ENCODE measurements at regions not wholly inside any gene's neighbourhood (a gene's known extent, or its start where the extent isn't known, plus 50 kb on each side); places are given as distances from the start of the nearest gene placed in this dataset.

DNA sequence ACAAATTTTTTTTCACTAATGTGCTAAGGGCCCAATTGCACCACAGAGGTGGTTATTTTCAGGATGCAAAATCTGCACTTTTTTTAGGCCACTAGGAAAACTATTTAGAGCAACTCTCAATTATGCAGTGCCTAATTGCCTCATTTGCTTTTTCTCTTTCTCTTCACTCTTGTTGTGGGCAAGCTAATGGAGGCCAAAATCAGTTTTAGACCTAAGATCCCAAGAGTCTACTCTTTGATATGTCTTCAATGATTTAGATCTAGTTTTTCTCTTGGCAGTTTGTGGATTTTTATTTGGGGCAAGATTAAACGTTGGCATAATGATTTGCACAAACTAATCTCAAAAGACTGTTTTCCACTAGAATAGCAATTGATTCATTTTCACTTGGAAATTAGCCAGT is 1996.9 kb downstream of the LRRC4C start:
- Histone ChIP-seq H3K4me3 (ENCODE audit: low read depth, low read length) (no peak overlapping the region), H3K36me3 (no peaks in the 10 kb centered on the region), H3K9me3 (ENCODE audit: severe bottlenecking) (no peaks in the 10 kb centered on the region), H3K27me3 (ENCODE audit: insufficient read depth, low read depth, severe bottlenecking) (peaks cover 35% of the 10 kb centered on the region), H3K27ac (no peak overlapping the region)
- no peak for DNase-seq
- TF ChIP-seq, protein P1, sequence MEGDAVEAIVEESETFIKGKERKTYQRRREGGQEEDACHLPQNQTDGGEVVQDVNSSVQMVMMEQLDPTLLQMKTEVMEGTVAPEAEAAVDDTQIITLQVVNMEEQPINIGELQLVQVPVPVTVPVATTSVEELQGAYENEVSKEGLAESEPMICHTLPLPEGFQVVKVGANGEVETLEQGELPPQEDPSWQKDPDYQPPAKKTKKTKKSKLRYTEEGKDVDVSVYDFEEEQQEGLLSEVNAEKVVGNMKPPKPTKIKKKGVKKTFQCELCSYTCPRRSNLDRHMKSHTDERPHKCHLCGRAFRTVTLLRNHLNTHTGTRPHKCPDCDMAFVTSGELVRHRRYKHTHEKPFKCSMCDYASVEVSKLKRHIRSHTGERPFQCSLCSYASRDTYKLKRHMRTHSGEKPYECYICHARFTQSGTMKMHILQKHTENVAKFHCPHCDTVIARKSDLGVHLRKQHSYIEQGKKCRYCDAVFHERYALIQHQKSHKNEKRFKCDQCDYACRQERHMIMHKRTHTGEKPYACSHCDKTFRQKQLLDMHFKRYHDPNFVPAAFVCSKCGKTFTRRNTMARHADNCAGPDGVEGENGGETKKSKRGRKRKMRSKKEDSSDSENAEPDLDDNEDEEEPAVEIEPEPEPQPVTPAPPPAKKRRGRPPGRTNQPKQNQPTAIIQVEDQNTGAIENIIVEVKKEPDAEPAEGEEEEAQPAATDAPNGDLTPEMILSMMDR (IDR thresholded peaks at IDR 0.05; ENCODE audit: low read depth, low read length), result no peak

DNA sequence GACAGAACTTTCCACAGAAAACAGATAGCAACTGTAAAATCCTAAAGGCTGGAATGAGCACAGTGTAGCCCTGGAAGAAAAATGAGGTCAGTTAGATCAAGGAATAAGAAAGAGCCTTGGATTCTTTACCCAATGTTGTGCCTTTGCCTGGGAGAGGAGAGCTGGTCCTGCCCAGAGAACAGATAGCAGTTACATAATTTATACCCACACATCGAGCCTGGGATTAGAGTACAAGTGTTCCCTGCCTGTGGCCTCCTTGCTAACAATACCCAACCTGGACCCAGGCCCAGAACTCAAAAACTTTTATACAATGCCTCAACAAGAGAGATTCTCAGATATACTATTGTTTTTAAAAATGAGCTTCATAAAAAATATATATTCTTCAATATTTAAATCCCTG is 1998.4 kb downstream of the LRRC4C start:
- TF ChIP-seq, protein P1 (IDR thresholded peaks at IDR 0.05; ENCODE audit: low read depth, low read length), result no peak
- H3K27me3 ChIP-seq (ENCODE audit: insufficient read depth, low read depth, severe bottlenecking), result peaks cover 34% of the 10 kb centered on the region
- DNase-seq, result no peak

DNA sequence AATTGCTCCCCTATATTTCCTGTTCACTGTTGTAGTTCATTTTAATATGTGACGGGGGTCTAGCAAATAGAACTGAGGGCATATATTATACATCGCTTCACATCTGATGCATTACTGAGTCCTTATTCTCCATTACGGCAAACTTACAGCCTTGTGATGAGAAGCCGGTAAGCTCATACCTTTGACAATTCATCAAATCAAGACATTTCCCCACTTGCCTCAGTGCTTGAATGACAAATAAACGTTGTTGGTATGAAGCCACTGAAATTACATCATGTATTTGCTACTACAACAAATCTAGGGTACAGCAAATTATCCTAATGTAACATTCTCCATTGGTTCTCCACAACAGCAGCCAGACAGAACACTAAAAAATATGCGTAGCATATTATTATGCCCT is 1999.8 kb downstream of the LRRC4C start:
- Histone ChIP-seq H3K27me3 (ENCODE audit: insufficient read depth, low read depth, severe bottlenecking) (peaks cover 28% of the 10 kb centered on the region), H3K9me3 (ENCODE audit: severe bottlenecking) (no peaks in the 10 kb centered on the region), H3K27ac (no peak overlapping the region), H3K4me3 (ENCODE audit: low read depth, low read length) (no peak overlapping the region), H3K36me3 (no peaks in the 10 kb centered on the region)
- DNase-seq, result no peak
- TF ChIP-seq, protein P1 (IDR thresholded peaks at IDR 0.05; ENCODE audit: low read depth, low read length), result no peak

More for the DNA sequence above, 1998.4 kb downstream of the LRRC4C start:
- no peak overlapping the region for H3K4me3 ChIP-seq (ENCODE audit: low read depth, low read length)
- H3K27ac ChIP-seq, result no peak overlapping the region
- no peaks in the 10 kb centered on the region for H3K9me3 ChIP-seq (ENCODE audit: severe bottlenecking)
- no peaks in the 10 kb centered on the region for H3K36me3 ChIP-seq

DNA sequence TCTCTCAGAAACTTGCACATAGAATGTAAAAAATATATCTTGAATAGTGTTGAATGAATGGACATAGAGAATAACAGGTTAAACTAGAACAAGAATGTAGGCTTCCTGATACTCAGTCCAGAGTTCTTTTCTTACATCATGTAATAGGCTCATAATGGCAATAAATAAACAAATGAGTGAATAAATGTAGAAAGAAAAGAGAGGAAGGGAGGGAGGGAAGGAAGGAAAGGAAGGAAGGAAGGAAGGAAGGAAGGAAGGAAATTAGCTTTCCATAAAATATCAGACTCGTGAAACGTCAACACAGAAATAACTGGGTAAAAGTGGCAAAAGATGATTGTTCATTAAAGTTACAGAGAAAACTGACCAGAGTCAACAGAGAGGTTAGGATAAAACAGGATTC is 2001.0 kb downstream of the LRRC4C start:
- no peak for DNase-seq
- peaks cover 23% of the 10 kb centered on the region for H3K27me3 ChIP-seq (ENCODE audit: insufficient read depth, low read depth, severe bottlenecking)
- no peak overlapping the region for H3K27ac ChIP-seq
- H3K9me3 ChIP-seq (ENCODE audit: severe bottlenecking), result no peaks in the 10 kb centered on the region
- TF ChIP-seq, protein P1 (IDR thresholded peaks at IDR 0.05; ENCODE audit: low read depth, low read length), result no peak
- no peak overlapping the region for H3K4me3 ChIP-seq (ENCODE audit: low read depth, low read length)
- H3K36me3 ChIP-seq, result no peaks in the 10 kb centered on the region

DNA sequence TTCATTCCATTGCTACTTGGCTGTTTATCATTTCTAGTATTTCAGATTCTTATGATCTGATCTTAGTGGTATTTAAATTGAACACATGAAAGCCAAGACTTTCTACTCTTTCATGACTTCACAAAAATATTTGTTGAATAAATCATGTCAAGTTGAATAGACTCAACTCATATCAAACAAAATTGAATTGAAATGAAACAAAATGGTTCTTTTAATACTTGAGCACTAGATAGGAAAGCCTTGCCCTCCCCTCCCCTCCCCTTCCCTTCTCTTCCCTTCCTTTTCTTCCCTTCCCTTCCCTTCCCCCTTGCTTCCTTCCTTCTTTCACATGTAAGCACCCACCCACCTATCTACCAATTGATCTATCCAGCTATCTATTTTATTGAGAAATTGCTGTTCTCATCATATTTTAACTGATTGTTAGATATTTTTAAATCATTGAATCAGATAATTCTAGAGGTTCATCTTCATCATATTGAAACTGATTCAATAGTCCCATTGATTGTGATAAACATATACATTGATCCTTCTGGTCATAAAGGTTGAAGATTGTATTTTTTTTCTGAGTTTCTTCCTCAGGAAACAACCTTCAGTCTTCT is 2015.9 kb downstream of the LRRC4C start:
- H3K9me3 ChIP-seq (ENCODE audit: severe bottlenecking), result peaks cover 3% of the 10 kb centered on the region
- H3K27me3 ChIP-seq (ENCODE audit: insufficient read depth, low read depth, severe bottlenecking), result peaks cover 28% of the 10 kb centered on the region
- H3K27ac ChIP-seq, result no peak overlapping the region
- TF ChIP-seq, protein P1 (IDR thresholded peaks at IDR 0.05; ENCODE audit: low read depth, low read length), result no peak
- no peak for DNase-seq
- H3K36me3 ChIP-seq, result no peaks in the 10 kb centered on the region
- no peak overlapping the region for H3K4me3 ChIP-seq (ENCODE audit: low read depth, low read length)

DNA sequence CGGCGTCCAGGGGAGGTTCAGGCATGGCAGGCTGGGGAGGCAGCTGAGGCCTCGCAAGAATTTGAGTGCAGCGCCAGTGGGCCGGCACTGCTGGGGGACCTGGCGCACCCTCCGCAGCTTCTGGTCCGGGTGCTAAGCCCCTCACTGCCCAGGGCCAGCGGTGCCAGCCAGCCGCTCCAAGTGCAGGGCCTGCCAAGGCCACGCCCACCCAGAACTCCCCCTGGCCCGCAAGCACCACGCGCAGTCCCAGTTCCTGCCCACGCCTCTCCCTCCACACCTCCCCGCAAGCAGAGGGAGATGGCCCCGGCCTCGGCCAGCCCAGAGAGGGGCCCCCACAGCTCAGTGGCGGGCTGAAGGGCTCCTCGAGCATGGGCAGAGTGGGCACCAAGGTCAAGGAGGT is 2017.3 kb downstream of the LRRC4C start:
- no peak overlapping the region for H3K27ac ChIP-seq
- H3K27me3 ChIP-seq (ENCODE audit: insufficient read depth, low read depth, severe bottlenecking), result peaks cover 27% of the 10 kb centered on the region
- DNase-seq, result no peak
- H3K9me3 ChIP-seq (ENCODE audit: severe bottlenecking), result peaks cover 3% of the 10 kb centered on the region
- no peak overlapping the region for H3K4me3 ChIP-seq (ENCODE audit: low read depth, low read length)
- TF ChIP-seq, protein P1 (IDR thresholded peaks at IDR 0.05; ENCODE audit: low read depth, low read length), result no peak
- no peaks in the 10 kb centered on the region for H3K36me3 ChIP-seq
